Sigmoid colon (tissue), 4 donors: ENCODE measurements at regions not wholly inside any gene's neighbourhood (a gene's known extent, or its start where the extent isn't known, plus 50 kb on each side); places are given as distances from the start of the nearest gene placed in this dataset.

ENCODE experiments used
- EP300 ChIP-seq, 4 donors: sonication (generic); formaldehyde crosslinking; IDR thresholded peaks; one replicate each; pipeline ENCODE4 v1.6.1; 2017; ENCODE audit warnings: antibody characterized with exemption in 4 of 4
- POLR2A ChIP-seq, 2 donors: fragments of 450-650 bp; IDR thresholded peaks; one replicate each; pipeline ENCODE4 v1.6.1; 2016; ENCODE audit warnings: antibody characterized with exemption in 2 of 2, mild to moderate bottlenecking in 2 of 2, moderate library complexity in 2 of 2
- POLR2AphosphoS5 ChIP-seq, 4 donors: sonication (generic); formaldehyde crosslinking; IDR thresholded peaks; one replicate each; pipeline ENCODE4 v1.6.1; 2017; ENCODE audit warnings: antibody characterized with exemption in 4 of 4

- no peak for TF ChIP-seq POLR2A (IDR thresholded peaks at IDR 0.05)
- no peak for TF ChIP-seq POLR2AphosphoS5 (IDR thresholded peaks at IDR 0.05)
- no peak for TF ChIP-seq EP300 (IDR thresholded peaks at IDR 0.05)
Observed at GRCh38 chr12:97907504-97907903, 444.9 kb downstream of the RMST start.
